SJSA1 (cell line): ENCODE measurements at regions not wholly inside any gene's neighbourhood (a gene's known extent, or its start where the extent isn't known, plus 50 kb on each side); places are given as distances from the start of the nearest gene placed in this dataset.
"Not testable (repeated sequence)": the region's sequence is repeated elsewhere in the genome, so short reads cannot be mapped to it uniquely, and the experiment has no call there.

Source experiments
- DNase-seq, 2 experiments: peaks; one replicate each; pipeline ENCODE4 v3.0.0-alpha.2; 2015 to 2020; ENCODE audit warnings: low spot score in 2 of 2, low read depth in 1 of 2
- H3K27ac ChIP-seq: fragments of 250-450 bp; sonication (Bioruptor Pico); 2 replicates; pipeline ENCODE4 v1.5.1; 2020; ENCODE audit warnings: mild to moderate bottlenecking, moderate library complexity
- H3K27me3 ChIP-seq: fragments of 250-450 bp; sonication (Bioruptor Pico); replicated peaks from 2 replicates; pipeline ENCODE4 v1.5.1; 2020; ENCODE audit warnings: mild to moderate bottlenecking, moderate library complexity
- H3K36me3 ChIP-seq: fragments of 250-450 bp; sonication (Bioruptor Pico); 2 replicates; pipeline ENCODE4 v1.5.1; 2020; ENCODE audit warnings: mild to moderate bottlenecking
- H3K4me1 ChIP-seq: fragments of 250-450 bp; sonication (Bioruptor Pico); replicated peaks from 2 replicates; pipeline ENCODE4 v1.6.1; 2021; ENCODE audit warnings: mild to moderate bottlenecking
- H3K4me3 ChIP-seq: fragments of 250-450 bp; sonication (Bioruptor Pico); 2 replicates; pipeline ENCODE4 v1.5.1; 2020; ENCODE audit warnings: mild to moderate bottlenecking
- H3K9me3 ChIP-seq: fragments of 250-450 bp; sonication (Bioruptor Pico); replicated peaks from 2 replicates; pipeline ENCODE4 v1.5.1; 2020; ENCODE audit warnings: mild to moderate bottlenecking

GRCh38 chr1:228845101-228845500 lies 109.8 kb downstream of the RHOU start:
- Histone ChIP-seq H3K4me3 (no peak overlapping the region), H3K27me3 (no peaks in the 10 kb centered on the region), H3K27ac (no peak overlapping the region), H3K9me3 (peaks cover under 1% of the 10 kb centered on the region; the same call in 1 of the 2 replicates), H3K36me3 (no peaks in the 10 kb centered on the region), H3K4me1 (peaks cover 26% of the 10 kb centered on the region)
- no peak for DNase-seq

DNA sequence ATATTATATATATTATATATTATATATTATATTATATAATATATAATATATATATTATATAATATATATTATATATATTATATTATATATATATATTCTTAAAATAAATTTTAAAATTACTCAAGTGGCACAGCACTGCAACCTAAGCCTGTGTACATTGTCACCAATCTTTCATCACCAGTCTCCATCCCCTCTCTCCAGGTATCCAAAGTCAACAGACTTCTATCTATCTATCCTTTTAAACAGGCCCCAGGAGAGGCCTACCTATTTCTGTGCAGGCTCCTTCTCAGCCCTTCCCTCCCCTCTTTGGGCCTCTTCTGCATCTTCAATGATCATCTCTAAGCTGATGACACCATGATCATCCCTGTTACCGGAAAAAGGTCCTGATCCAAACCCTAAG lies 111.7 kb downstream of the RHOU start:
- peaks cover 2% of the 10 kb centered on the region; the same call in 1 of the 2 replicates for H3K9me3 ChIP-seq
- peaks cover 8% of the 10 kb centered on the region for H3K4me1 ChIP-seq
- no peak overlapping the region for H3K4me3 ChIP-seq
- no peak overlapping the region for H3K27ac ChIP-seq
- no peak for DNase-seq
- H3K27me3 ChIP-seq = no peaks in the 10 kb centered on the region
- H3K36me3 ChIP-seq = no peaks in the 10 kb centered on the region

- not testable (repeated sequence) for H3K4me1 ChIP-seq, H3K9me3 ChIP-seq, H3K36me3 ChIP-seq, H3K4me3 ChIP-seq, H3K27ac ChIP-seq, DNase-seq, H3K27me3 ChIP-seq
These were observed 112.2 kb downstream of the RHOU start for GRCh38 chr1:228847451-228847850.

GRCh38 chr1:228848406-228848805 lies 113.1 kb downstream of the RHOU start:
- Histone ChIP-seq H3K27me3 (no peaks in the 10 kb centered on the region), H3K27ac (no peak overlapping the region)

DNA sequence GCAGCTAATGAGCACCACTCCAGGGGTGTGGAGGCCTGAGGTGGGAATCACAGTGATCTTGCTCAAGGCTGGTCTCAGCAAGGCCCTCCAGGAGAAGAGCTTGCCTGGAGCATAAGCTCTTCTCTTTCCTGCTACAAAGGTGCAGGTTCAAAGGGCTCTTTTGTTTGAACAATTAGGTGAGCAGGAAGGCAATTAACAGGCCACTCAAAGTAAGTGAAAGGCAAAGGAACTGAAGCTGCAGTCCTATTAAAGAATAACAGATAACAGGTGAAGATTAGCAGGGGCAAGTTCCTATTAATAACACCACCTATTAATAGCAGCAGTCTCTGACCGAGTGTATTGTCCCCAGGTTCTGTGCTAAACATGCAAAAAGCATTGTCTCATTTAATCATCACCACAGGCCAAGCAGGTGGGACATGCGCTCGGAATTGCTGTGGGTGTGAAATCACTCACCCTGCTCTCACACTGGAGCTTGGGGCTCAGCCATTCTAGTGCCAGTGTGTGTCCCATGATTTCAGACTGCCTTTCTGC lies 113.8 kb downstream of the RHOU start:
- Histone ChIP-seq H3K4me1 (no peaks in the 10 kb centered on the region), H3K27ac (no peak overlapping the region), H3K9me3 (peaks cover 2% of the 10 kb centered on the region; the same call in 1 of the 2 replicates), H3K4me3 (no peak overlapping the region), H3K27me3 (no peaks in the 10 kb centered on the region), H3K36me3 (no peaks in the 10 kb centered on the region)
- no peak for DNase-seq

More at GRCh38 chr1:228848406-228848805, 113.1 kb downstream of the RHOU start:
- DNase-seq = no peak
- H3K4me3 ChIP-seq = no peak overlapping the region
- H3K4me1 ChIP-seq = no peaks in the 10 kb centered on the region
- H3K9me3 ChIP-seq = peaks cover 2% of the 10 kb centered on the region; the same call in 1 of the 2 replicates
- no peaks in the 10 kb centered on the region for H3K36me3 ChIP-seq

- DNase-seq = no peak
- Histone ChIP-seq H3K36me3 (no peaks in the 10 kb centered on the region), H3K9me3 (peaks cover 2% of the 10 kb centered on the region; the same call in 1 of the 2 replicates), H3K4me3 (no peak overlapping the region), H3K27me3 (no peaks in the 10 kb centered on the region), H3K4me1 (no peaks in the 10 kb centered on the region), H3K27ac (no peak overlapping the region)
These were observed 115.1 kb downstream of the RHOU start for GRCh38 chr1:228850141-228851100.

DNA sequence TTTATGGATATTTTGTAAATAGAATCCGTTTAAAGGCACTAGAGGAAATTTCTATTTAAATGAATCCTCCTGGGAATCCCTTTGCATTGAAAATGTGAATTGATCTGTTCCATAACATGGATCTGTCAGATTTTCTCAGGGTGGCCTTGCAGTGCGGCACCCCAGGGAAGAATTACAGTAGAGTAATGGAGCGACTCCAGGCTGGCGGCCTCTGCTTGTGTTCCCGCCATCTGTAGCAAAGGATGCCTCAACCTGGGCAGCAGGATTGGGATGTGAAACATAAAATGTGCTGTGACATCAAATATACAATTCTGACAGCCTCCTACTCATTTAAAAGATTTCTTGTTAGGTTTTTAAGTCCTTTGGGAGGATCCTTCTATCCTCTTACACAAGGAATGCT lies 115.9 kb downstream of the RHOU start:
- Histone ChIP-seq H3K4me3 (no peak overlapping the region), H3K4me1 (no peaks in the 10 kb centered on the region), H3K27me3 (no peaks in the 10 kb centered on the region), H3K36me3 (no peaks in the 10 kb centered on the region), H3K27ac (no peak overlapping the region), H3K9me3 (peaks cover 2% of the 10 kb centered on the region; the same call in 1 of the 2 replicates)
- no peak for DNase-seq

DNA sequence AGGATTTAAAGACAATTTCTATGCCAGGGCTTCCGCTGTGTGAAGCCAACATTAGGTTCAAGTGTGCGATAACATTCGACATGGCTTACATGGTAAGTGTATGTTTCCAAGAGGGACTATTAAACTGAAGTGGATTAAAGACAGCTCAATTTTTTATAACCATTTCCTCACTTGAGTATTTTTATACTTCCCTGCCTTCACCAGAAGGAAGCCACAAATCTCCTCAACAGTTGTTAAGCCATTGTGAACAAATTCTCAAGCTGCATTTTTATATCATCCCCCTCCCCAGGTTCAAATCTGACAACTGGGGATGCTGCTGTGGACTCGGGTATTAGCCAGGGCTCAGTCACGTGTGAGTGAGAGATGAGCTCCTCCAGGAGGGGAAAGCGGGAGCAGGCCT lies 116.3 kb downstream of the RHOU start:
- DNase-seq = no peak
- H3K36me3 ChIP-seq = no peaks in the 10 kb centered on the region
- no peaks in the 10 kb centered on the region for H3K4me1 ChIP-seq
- H3K4me3 ChIP-seq = no peak overlapping the region
- H3K27me3 ChIP-seq = no peaks in the 10 kb centered on the region
- H3K9me3 ChIP-seq = peaks cover 2% of the 10 kb centered on the region; the same call in 1 of the 2 replicates
- no peak overlapping the region for H3K27ac ChIP-seq

- no peak for DNase-seq
- Histone ChIP-seq H3K4me3 (no peak overlapping the region), H3K36me3 (no peaks in the 10 kb centered on the region), H3K27me3 (no peaks in the 10 kb centered on the region), H3K27ac (no peak overlapping the region), H3K9me3 (peaks cover 2% of the 10 kb centered on the region; the same call in 1 of the 2 replicates), H3K4me1 (no peaks in the 10 kb centered on the region)
These were observed 116.7 kb downstream of the RHOU start for GRCh38 chr1:228852024-228852423.

DNA sequence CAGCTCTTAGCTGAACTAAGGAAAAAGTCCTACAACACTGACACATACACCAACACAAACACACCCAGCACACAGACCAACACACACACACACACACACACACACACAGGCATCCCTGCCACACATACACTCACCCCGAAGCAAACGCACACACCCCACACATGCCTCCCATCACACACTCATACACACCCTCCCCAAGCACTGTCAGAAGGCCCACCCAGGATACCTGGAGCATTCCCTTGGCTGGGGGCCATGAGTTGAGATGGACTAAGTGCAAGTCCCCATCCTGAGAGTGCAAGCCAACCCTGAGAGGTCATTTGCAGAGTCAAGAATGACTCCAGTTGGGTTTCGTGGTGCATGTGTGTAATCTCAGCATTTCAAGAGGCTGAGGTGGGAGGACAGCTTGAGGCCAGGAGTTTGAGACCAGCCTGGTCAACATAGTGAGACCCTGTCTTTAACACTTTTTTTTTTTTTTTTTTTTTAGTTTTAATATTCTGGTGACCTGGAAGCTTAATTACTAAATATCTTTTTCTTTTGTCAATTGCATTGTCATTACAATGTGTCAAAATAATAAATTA lies 117.3 kb downstream of the RHOU start:
- no peak for DNase-seq
- H3K4me3 ChIP-seq = no peak overlapping the region
- H3K27me3 ChIP-seq = no peaks in the 10 kb centered on the region
- H3K9me3 ChIP-seq = peaks cover 2% of the 10 kb centered on the region; the same call in 1 of the 2 replicates
- H3K4me1 ChIP-seq = no peaks in the 10 kb centered on the region
- H3K27ac ChIP-seq = no peak overlapping the region
- no peaks in the 10 kb centered on the region for H3K36me3 ChIP-seq

DNA sequence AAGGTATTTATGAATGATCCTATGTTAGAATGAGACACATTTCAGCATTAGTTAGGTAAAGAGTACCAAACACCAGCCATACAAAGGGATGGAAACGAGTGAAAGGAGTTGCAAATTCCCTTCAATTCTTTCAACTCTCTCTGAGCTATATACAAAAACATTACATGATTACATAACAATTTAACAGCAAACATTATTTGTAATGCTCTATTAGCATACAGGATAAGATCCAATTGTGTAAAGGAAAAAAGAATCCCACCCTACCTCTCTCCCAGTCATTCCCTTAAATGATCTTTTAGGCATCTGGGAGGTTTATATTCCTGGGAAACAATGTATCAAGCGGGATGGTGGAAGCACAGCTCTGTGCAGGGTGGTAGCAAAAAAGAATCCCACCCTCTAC lies 117.9 kb downstream of the RHOU start:
- H3K4me1 ChIP-seq = no peaks in the 10 kb centered on the region
- H3K4me3 ChIP-seq = no peak overlapping the region
- peaks cover 2% of the 10 kb centered on the region; the same call in 1 of the 2 replicates for H3K9me3 ChIP-seq
- H3K27me3 ChIP-seq = no peaks in the 10 kb centered on the region
- no peaks in the 10 kb centered on the region for H3K36me3 ChIP-seq
- no peak overlapping the region for H3K27ac ChIP-seq
- no peak for DNase-seq

GRCh38 chr1:228853637-228854036 lies 118.4 kb downstream of the RHOU start:
- H3K27me3 ChIP-seq = no peaks in the 10 kb centered on the region
- H3K36me3 ChIP-seq = no peaks in the 10 kb centered on the region
- no peak for DNase-seq
- H3K27ac ChIP-seq = no peak overlapping the region
- no peaks in the 10 kb centered on the region for H3K4me1 ChIP-seq
- no peak overlapping the region for H3K4me3 ChIP-seq
- peaks cover 2% of the 10 kb centered on the region; the same call in 1 of the 2 replicates for H3K9me3 ChIP-seq

DNA sequence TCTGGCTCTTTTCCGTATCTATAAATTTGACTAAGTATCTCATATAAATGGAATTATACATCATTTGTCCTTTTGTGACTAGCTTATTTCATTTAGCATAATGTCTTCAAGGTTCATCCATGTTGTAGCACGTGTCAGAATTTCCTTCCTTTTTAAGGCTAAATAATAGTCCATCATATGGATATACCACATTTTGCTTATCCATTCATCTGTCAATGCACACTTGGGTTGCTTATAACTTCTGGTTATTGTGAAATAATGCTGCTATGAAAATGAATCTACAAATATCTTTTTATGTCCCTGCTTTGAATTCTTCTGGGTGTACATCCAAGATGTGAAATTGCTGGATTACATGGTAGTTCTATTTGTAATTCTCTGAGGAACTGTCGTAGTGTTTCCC lies 119.6 kb downstream of the RHOU start:
- peaks cover 2% of the 10 kb centered on the region; the same call in 1 of the 2 replicates for H3K9me3 ChIP-seq
- no peak overlapping the region for H3K27ac ChIP-seq
- no peaks in the 10 kb centered on the region for H3K4me1 ChIP-seq
- DNase-seq = no peak
- no peaks in the 10 kb centered on the region for H3K27me3 ChIP-seq
- no peaks in the 10 kb centered on the region for H3K36me3 ChIP-seq
- no peak overlapping the region for H3K4me3 ChIP-seq

- Histone ChIP-seq H3K27me3 (no peaks in the 10 kb centered on the region), H3K4me3 (no peak overlapping the region), H3K36me3 (no peaks in the 10 kb centered on the region), H3K4me1 (peaks cover 24% of the 10 kb centered on the region), H3K9me3 (no peaks in the 10 kb centered on the region), H3K27ac (no peak overlapping the region)
- DNase-seq = no peak
These were observed 122.3 kb downstream of the RHOU start for GRCh38 chr1:228857611-228858010.
